ENCODE measurements at regions not wholly inside any gene's neighbourhood (a gene's known extent, or its start where the extent isn't known, plus 50 kb on each side); places are given as distances from the start of the nearest gene placed in this dataset.

DNA sequence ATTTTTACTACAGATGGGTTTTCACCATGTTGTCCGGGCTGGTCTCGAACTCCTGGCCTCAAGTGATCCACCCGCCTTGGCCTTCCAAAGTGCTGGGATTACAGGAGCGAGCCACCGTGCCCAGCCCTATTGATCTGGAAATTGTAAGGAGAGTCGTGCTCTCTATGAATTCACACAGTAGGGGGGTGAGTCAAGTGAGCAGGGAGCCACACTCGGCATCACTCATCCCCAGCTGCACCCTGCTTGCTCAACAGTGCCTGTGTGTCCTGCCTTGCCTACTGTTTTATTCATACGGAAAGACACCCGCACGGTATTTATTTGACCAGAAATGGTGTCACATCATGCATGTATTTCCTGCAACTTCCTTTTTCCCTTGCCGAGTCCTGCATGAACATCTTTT, 157.2 kb upstream of the FOXF1 start:
- Histone ChIP-seq H3K4me3 (no peak overlapping the region), H3K4me1 (ENCODE audit: control insufficient read depth in 1 of 2, low read depth in 2 of 2) (peaks cover 0 to 7% of the 10 kb centered on the region in 2 donors), H3K36me3 (no peaks in the 10 kb centered on the region), H3K27me3 (replicated peaks; ENCODE audit: insufficient read depth) (peaks cover 4% of the 10 kb centered on the region), H3K27ac (no peak overlapping the region), H3K9me3 (no peaks in the 10 kb centered on the region)
- DNase-seq (ENCODE audit: low spot score) = no peak
- no peak for ATAC-seq (ENCODE audit: insufficient number of reproducible peaks, low FRiP score, low read depth)
- TF ChIP-seq, protein P1, sequence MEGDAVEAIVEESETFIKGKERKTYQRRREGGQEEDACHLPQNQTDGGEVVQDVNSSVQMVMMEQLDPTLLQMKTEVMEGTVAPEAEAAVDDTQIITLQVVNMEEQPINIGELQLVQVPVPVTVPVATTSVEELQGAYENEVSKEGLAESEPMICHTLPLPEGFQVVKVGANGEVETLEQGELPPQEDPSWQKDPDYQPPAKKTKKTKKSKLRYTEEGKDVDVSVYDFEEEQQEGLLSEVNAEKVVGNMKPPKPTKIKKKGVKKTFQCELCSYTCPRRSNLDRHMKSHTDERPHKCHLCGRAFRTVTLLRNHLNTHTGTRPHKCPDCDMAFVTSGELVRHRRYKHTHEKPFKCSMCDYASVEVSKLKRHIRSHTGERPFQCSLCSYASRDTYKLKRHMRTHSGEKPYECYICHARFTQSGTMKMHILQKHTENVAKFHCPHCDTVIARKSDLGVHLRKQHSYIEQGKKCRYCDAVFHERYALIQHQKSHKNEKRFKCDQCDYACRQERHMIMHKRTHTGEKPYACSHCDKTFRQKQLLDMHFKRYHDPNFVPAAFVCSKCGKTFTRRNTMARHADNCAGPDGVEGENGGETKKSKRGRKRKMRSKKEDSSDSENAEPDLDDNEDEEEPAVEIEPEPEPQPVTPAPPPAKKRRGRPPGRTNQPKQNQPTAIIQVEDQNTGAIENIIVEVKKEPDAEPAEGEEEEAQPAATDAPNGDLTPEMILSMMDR (IDR thresholded peaks at IDR 0.05) = no peak

DNA sequence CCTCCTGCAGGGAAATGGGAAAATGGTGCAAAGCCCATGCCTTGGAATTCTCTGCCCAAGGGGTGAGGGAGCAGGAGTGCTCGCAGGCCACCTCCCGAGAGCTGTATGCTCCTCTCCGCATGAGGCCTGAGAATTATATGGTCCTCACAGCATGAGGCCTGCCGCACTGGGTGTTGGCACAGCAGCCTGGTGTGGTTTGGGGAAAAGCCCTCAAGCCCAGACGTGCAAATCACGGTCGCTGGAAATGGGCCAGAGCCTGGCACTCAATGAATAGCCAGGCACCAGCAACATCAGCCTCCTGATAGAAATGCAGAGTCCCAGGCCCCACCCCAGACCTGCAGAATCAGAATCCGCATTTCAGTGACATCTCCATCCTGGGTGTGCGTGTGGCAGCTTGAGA, 156.4 kb upstream of the FOXF1 start:
- H3K27ac ChIP-seq = no peak overlapping the region
- ATAC-seq (ENCODE audit: insufficient number of reproducible peaks, low FRiP score, low read depth) (no peak), DNase-seq (ENCODE audit: low spot score) (no peak)
- TF ChIP-seq, protein P1 (IDR thresholded peaks at IDR 0.05) = no peak
- no peaks in the 10 kb centered on the region for H3K9me3 ChIP-seq
- no peak overlapping the region for H3K4me3 ChIP-seq
- no peaks in the 10 kb centered on the region for H3K36me3 ChIP-seq
- peaks cover 4% of the 10 kb centered on the region for H3K27me3 ChIP-seq (replicated peaks; ENCODE audit: insufficient read depth)
- peaks cover 0 to 7% of the 10 kb centered on the region in 2 donors for H3K4me1 ChIP-seq (ENCODE audit: control insufficient read depth in 1 of 2, low read depth in 2 of 2)

GRCh38 chr16:86354641-86355513, 155.4 kb upstream of the FOXF1 start:
- Histone ChIP-seq H3K27ac (no peak overlapping the region), H3K36me3 (no peaks in the 10 kb centered on the region), H3K9me3 (no peaks in the 10 kb centered on the region), H3K4me3 (no peak overlapping the region), H3K4me1 (ENCODE audit: control insufficient read depth in 1 of 2, low read depth in 2 of 2) (peaks cover 0 to 7% of the 10 kb centered on the region in 2 donors), H3K27me3 (replicated peaks; ENCODE audit: insufficient read depth) (peaks cover 4% of the 10 kb centered on the region)
- ATAC-seq (ENCODE audit: insufficient number of reproducible peaks, low FRiP score, low read depth) = no peak
- DNase-seq (ENCODE audit: low spot score) = no peak
- TF ChIP-seq, protein P1 (IDR thresholded peaks at IDR 0.05) = no peak

- Histone ChIP-seq H3K27me3 (replicated peaks; ENCODE audit: insufficient read depth) (peaks cover 4% of the 10 kb centered on the region), H3K4me3 (no peak overlapping the region), H3K9me3 (no peaks in the 10 kb centered on the region), H3K4me1 (ENCODE audit: control insufficient read depth in 1 of 2, low read depth in 2 of 2) (peaks cover 0 to 7% of the 10 kb centered on the region in 2 donors), H3K36me3 (no peaks in the 10 kb centered on the region), H3K27ac (no peak overlapping the region)
- DNase-seq (ENCODE audit: low spot score) (no peak), ATAC-seq (ENCODE audit: insufficient number of reproducible peaks, low FRiP score, low read depth) (no peak)
- TF ChIP-seq, protein P1 (IDR thresholded peaks at IDR 0.05) = no peak
Observed at GRCh38 chr16:86355531-86355930, 154.8 kb upstream of the FOXF1 start.

GRCh38 chr16:86355951-86356350, 154.4 kb upstream of the FOXF1 start:
- TF ChIP-seq, protein P1 (IDR thresholded peaks at IDR 0.05) = no peak
- H3K4me3 ChIP-seq = no peak overlapping the region
- H3K27me3 ChIP-seq (replicated peaks; ENCODE audit: insufficient read depth) = peaks cover 4% of the 10 kb centered on the region
- no peak overlapping the region for H3K27ac ChIP-seq
- H3K36me3 ChIP-seq = no peaks in the 10 kb centered on the region
- ATAC-seq (ENCODE audit: insufficient number of reproducible peaks, low FRiP score, low read depth) (no peak), DNase-seq (ENCODE audit: low spot score) (no peak)
- peaks cover 0 to 2% of the 10 kb centered on the region in 2 donors for H3K4me1 ChIP-seq (ENCODE audit: control insufficient read depth in 1 of 2, low read depth in 2 of 2)
- H3K9me3 ChIP-seq = no peaks in the 10 kb centered on the region
